ENCODE measurements at regions not wholly inside any gene's neighbourhood (a gene's known extent, or its start where the extent isn't known, plus 50 kb on each side); places are given as distances from the start of the nearest gene placed in this dataset. TPM values are rescaled to one million over a fixed set of nuclear protein-coding genes. Genes with fewer than 3 reads are reported as not detected.
"Not testable (repeated sequence)": the region's sequence is repeated elsewhere in the genome, so short reads cannot be mapped to it uniquely, and the experiment has no call there.

- not testable (repeated sequence) for DNase-seq (ENCODE audit: low spot score)
Observed at GRCh38 chr1:104776-105175, 346.7 kb downstream of the OR4F29 start.

- not testable (repeated sequence) for DNase-seq (ENCODE audit: low spot score)
Observed at GRCh38 chr1:99481-99880, 352.0 kb downstream of the OR4F29 start.

GRCh38 chr1:98811-99210, 352.7 kb downstream of the OR4F29 start:
- DNase-seq (ENCODE audit: low spot score): not testable (repeated sequence)

- not testable (repeated sequence) for DNase-seq (ENCODE audit: low spot score)
Observed at GRCh38 chr1:91279-91678, 360.2 kb downstream of the OR4F29 start.

GRCh38 chr1:88110-88509, 363.4 kb downstream of the OR4F29 start:
- DNase-seq (ENCODE audit: low spot score): not testable (repeated sequence)

GRCh38 chr1:79152-79551, 372.3 kb downstream of the OR4F29 start:
- DNase-seq (ENCODE audit: low spot score): not testable (repeated sequence)

- DNase-seq (ENCODE audit: low spot score): not testable (repeated sequence)
Observed at GRCh38 chr1:65119-65518, 386.4 kb downstream of the OR4F29 start, which contains the start of gene OR4F5. TSS of gene OR4F5 (plus strand) at chr1:65419.

- DNase-seq (ENCODE audit: low spot score): not testable (repeated sequence)
Observed at GRCh38 chr1:56014-56531, 395.4 kb downstream of the OR4F29 start.

- not testable (repeated sequence) for DNase-seq (ENCODE audit: low spot score)
Observed at GRCh38 chr1:53182-53581, 398.3 kb downstream of the OR4F29 start.

- not testable (repeated sequence) for DNase-seq (ENCODE audit: low spot score)
Observed at GRCh38 chr1:41965-42466, 409.5 kb downstream of the OR4F29 start.

GRCh38 chr1:41197-41596, 410.3 kb downstream of the OR4F29 start:
- not testable (repeated sequence) for DNase-seq (ENCODE audit: low spot score)

- DNase-seq (ENCODE audit: low spot score): not testable (repeated sequence)
Observed at GRCh38 chr1:29183-29582, 422.3 kb downstream of the OR4F29 start.

GRCh38 chr1:17298-17697, 434.2 kb downstream of the OR4F29 start:
- DNase-seq (ENCODE audit: low spot score): not testable (repeated sequence)

GRCh38 chr1:16025-16424, 435.5 kb downstream of the OR4F29 start:
- DNase-seq (ENCODE audit: low spot score): not testable (repeated sequence)

- DNase-seq (ENCODE audit: low spot score): not testable (repeated sequence)
Observed at GRCh38 chr1:9941-10717, 441.3 kb downstream of the OR4F29 start.

Small RNA genes in the stretch of these regions (small RNA-seq; reads per million reads assigned to genes)
- not detected for gene AL627309.7
- not detected for gene MIR6859-1
- not detected for gene MIR6859-2
- gene RNU6-1100P: not detected
